ENCODE measurements at regions not wholly inside any gene's neighbourhood (a gene's known extent, or its start where the extent isn't known, plus 50 kb on each side); places are given as distances from the start of the nearest gene placed in this dataset.
"Not testable (repeated sequence)": the region's sequence is repeated elsewhere in the genome, so short reads cannot be mapped to it uniquely, and the experiment has no call there.

GRCh38 chr1:4486408-4487120 is 167.8 kb upstream of the AJAP1 start:
- in situ Hi-C loops (cut with HindIII; ENCODE audit: low sequenced_read_pairs), result no loop called here

GRCh38 chr1:4488018-4488417 is 166.4 kb upstream of the AJAP1 start:
- no peak for DNase-seq (ENCODE audit: low read depth, low spot score)
- no peak for TF ChIP-seq CTCF (IDR thresholded peaks at IDR 0.05; ENCODE audit: low read depth, low read length)
- no peak overlapping the region for H3K4me3 ChIP-seq (ENCODE audit: low read depth, low read length)
- in situ Hi-C loops (cut with HindIII; ENCODE audit: low sequenced_read_pairs), result no loop called here

More at GRCh38 chr1:4486408-4487120, 167.8 kb upstream of the AJAP1 start:
- no peak for TF ChIP-seq CTCF (IDR thresholded peaks at IDR 0.05; ENCODE audit: low read depth, low read length)
- no peak for DNase-seq (ENCODE audit: low read depth, low spot score)
- no peak overlapping the region for H3K4me3 ChIP-seq (ENCODE audit: low read depth, low read length)

- in situ Hi-C loops (cut with HindIII; ENCODE audit: low sequenced_read_pairs), result no loop called here
- TF ChIP-seq CTCF (IDR thresholded peaks at IDR 0.05; ENCODE audit: low read depth, low read length), result no peak
- DNase-seq (ENCODE audit: low read depth, low spot score), result no peak
- no peak overlapping the region for H3K4me3 ChIP-seq (ENCODE audit: low read depth, low read length)
Measured at GRCh38 chr1:4489486-4489885, 164.9 kb upstream of the AJAP1 start.

GRCh38 chr1:4489992-4490391 is 164.4 kb upstream of the AJAP1 start:
- H3K4me3 ChIP-seq (ENCODE audit: low read depth, low read length); DNase-seq (ENCODE audit: low read depth, low spot score); in situ Hi-C loops (cut with HindIII; ENCODE audit: low sequenced_read_pairs): not testable (repeated sequence)

GRCh38 chr1:4494027-4494426 is 160.4 kb upstream of the AJAP1 start:
- TF ChIP-seq CTCF (IDR thresholded peaks at IDR 0.05; ENCODE audit: low read depth, low read length), result no peak

GRCh38 chr1:4494558-4494957 is 159.9 kb upstream of the AJAP1 start:
- H3K4me3 ChIP-seq (ENCODE audit: low read depth, low read length), result no peak overlapping the region
- no peak for DNase-seq (ENCODE audit: low read depth, low spot score)
- no peak for TF ChIP-seq CTCF (IDR thresholded peaks at IDR 0.05; ENCODE audit: low read depth, low read length)
- in situ Hi-C loops (cut with HindIII; ENCODE audit: low sequenced_read_pairs), result no loop called here

More at GRCh38 chr1:4494027-4494426, 160.4 kb upstream of the AJAP1 start:
- DNase-seq (ENCODE audit: low read depth, low spot score), result no peak
- in situ Hi-C loops (cut with HindIII; ENCODE audit: low sequenced_read_pairs), result no loop called here
- H3K4me3 ChIP-seq (ENCODE audit: low read depth, low read length), result no peak overlapping the region

GRCh38 chr1:4495809-4496208 is 158.6 kb upstream of the AJAP1 start:
- in situ Hi-C loops (cut with HindIII; ENCODE audit: low sequenced_read_pairs), result no loop called here
- DNase-seq (ENCODE audit: low read depth, low spot score), result no peak
- TF ChIP-seq CTCF (IDR thresholded peaks at IDR 0.05; ENCODE audit: low read depth, low read length), result no peak
- no peak overlapping the region for H3K4me3 ChIP-seq (ENCODE audit: low read depth, low read length)

Data from astrocyte of the spinal cord (primary cell).